GM23248 (cell line): ENCODE measurements at regions not wholly inside any gene's neighbourhood (a gene's known extent, or its start where the extent isn't known, plus 50 kb on each side); places are given as distances from the start of the nearest gene placed in this dataset.

Experiments
- EZH2 ChIP-seq: fragments of 200-600 bp; sonication (generic); IDR thresholded peaks from 2 replicates; pipeline ENCODE4 v1.6.1; 2018; ENCODE audit warnings: antibody characterized with exemption, mild to moderate bottlenecking; ENCODE audit not compliant: insufficient read depth, poor library complexity, severe bottlenecking
- EZH2phosphoT487 ChIP-seq: fragments of 200-600 bp; sonication (generic); IDR thresholded peaks from 2 replicates; pipeline ENCODE4 v1.6.1; 2018; ENCODE audit warnings: antibody characterized with exemption, moderate library complexity, mild to moderate bottlenecking, low read depth; ENCODE audit not compliant: insufficient read depth

- no peak for TF ChIP-seq EZH2
- TF ChIP-seq EZH2phosphoT487, result no peak
Observed at GRCh38 chr17:55661963-55662834, 60.5 kb downstream of the TMEM100 start.
